Astrocyte of the cerebellum (primary cell): ENCODE measurements at regions not wholly inside any gene's neighbourhood (a gene's known extent, or its start where the extent isn't known, plus 50 kb on each side); places are given as distances from the start of the nearest gene placed in this dataset.

ENCODE experiments used
- DNase-seq: peaks from one replicate; pipeline ENCODE4 v3.0.0-alpha.2; 2011; ENCODE audit warnings: low read depth
- H3K4me3 ChIP-seq: 2 replicates; pipeline ENCODE4 v1.5.1; 2011; ENCODE audit warnings: mild to moderate bottlenecking, low read depth, low read length, moderate library complexity
- CTCF ChIP-seq: IDR thresholded peaks from 2 replicates; pipeline ENCODE4 v1.5.1; 2012; ENCODE audit warnings: low read length, low read depth, moderate library complexity, mild to moderate bottlenecking; ENCODE audit errors: missing control alignments
- in situ Hi-C: cut with HindIII; loops from 2 replicates; pipeline ENCODE4 v1.10.0; 2017; ENCODE audit warnings: low sequenced_read_pairs

GRCh38 chrX:42496239-42496638, 281.7 kb downstream of the PPP1R2C start:
- no peak for DNase-seq
- no peak overlapping the region for H3K4me3 ChIP-seq
- in situ Hi-C loops = no loop called here

GRCh38 chrX:42495139-42495538, 282.8 kb downstream of the PPP1R2C start:
- no peak overlapping the region for H3K4me3 ChIP-seq
- TF ChIP-seq CTCF = no peak
- in situ Hi-C loops = no loop called here
- DNase-seq = no peak

More at GRCh38 chrX:42496239-42496638, 281.7 kb downstream of the PPP1R2C start:
- TF ChIP-seq CTCF = no peak

- in situ Hi-C loops = no loop called here
- H3K4me3 ChIP-seq = no peak overlapping the region
- no peak for TF ChIP-seq CTCF
- DNase-seq = no peak
Measured at GRCh38 chrX:42491137-42491907, 286.6 kb downstream of the PPP1R2C start.

- no peak for DNase-seq
- TF ChIP-seq CTCF = no peak
- no peak overlapping the region for H3K4me3 ChIP-seq
- in situ Hi-C loops = no loop called here
Measured at GRCh38 chrX:42490111-42490510, 287.9 kb downstream of the PPP1R2C start.

- no peak for TF ChIP-seq CTCF
- in situ Hi-C loops = no loop called here
- H3K4me3 ChIP-seq = no peak overlapping the region
- DNase-seq = no peak
Measured at GRCh38 chrX:42485601-42486000, 292.4 kb downstream of the PPP1R2C start.

GRCh38 chrX:42484233-42484632, 293.7 kb downstream of the PPP1R2C start:
- in situ Hi-C loops = no loop called here
- DNase-seq = no peak
- TF ChIP-seq CTCF = no peak
- no peak overlapping the region for H3K4me3 ChIP-seq
